ENCODE measurements at regions not wholly inside any gene's neighbourhood (a gene's known extent, or its start where the extent isn't known, plus 50 kb on each side); places are given as distances from the start of the nearest gene placed in this dataset.
"Not testable (repeated sequence)": the region's sequence is repeated elsewhere in the genome, so short reads cannot be mapped to it uniquely, and the experiment has no call there.

DNA sequence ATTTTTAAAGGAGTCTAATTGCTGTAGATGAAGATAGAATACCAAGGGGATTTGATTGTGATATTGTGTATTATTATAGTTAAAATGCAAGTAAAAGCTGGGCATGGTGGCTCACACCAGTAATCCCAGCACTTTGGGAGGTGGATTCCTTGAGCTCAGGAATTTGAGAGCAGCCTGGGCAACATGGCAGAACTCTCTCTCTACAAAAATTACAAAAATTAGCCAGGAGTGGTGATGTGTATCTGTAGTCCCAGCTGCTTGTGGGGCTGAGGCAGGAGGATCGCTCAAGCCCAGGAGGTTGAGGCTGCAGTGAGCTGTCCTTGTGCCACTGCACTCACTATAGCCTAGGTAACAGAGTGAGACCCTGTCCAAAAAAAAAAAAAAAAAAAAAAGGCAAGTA is 687.0 kb downstream of the NUP35 start:
- no peak for FAIRE-seq

DNA sequence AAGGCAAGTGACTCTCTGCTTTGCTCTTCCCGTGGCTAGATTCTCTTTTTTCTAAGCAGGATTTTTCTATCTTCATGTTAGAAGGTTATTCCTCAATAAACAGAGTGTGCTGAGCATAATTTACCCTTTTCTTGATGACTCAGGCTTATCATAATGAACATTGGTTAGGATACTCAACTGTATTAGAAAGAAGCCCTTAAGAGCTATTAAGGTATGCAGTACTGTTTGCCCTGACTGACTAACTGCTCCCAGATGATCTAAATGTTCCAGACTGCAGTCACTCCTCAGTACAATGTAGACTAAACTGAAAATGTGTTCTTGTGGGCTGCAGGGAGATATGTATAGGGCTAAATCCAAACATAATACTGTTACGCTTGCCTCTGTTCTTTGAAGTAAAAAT is 687.8 kb downstream of the NUP35 start:
- no peak for FAIRE-seq

DNA sequence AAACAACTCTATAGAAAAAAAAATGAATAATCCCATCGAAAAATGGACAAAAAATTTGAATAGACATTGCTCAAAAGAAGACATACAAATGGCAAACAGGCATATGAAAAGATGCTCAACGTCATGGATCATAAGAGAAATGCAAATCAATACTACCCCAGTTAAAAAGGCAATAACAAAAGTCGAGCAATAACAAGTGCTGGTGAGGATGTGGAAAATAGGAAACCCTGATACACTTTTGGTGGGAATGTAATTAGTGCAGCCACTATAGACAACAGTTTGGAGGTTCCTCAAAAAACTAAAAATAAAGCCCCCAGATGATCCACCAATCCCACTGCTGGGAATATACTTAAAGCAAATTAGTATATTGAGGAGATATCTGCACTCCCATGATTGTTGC is 701.5 kb downstream of the NUP35 start:
- no peak for FAIRE-seq

DNA sequence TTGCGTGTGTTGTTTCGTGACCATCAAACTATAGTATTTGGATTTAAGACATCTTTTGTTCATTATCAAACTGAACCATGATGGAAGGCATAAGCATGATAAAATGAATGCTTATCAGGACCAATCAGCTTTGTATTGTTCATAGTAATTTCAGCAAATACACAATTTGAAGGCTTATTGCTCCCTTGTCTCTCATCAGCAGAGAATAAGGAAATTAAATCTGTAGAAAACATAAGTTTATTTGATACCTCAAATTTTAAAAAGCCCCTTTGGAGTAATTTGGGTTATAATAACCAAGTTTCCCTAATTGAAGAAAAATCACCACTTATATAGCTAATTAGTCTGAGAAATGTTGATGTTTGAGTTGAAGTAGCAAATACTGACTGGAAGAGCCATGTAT is 705.7 kb downstream of the NUP35 start:
- no peak for FAIRE-seq

DNA sequence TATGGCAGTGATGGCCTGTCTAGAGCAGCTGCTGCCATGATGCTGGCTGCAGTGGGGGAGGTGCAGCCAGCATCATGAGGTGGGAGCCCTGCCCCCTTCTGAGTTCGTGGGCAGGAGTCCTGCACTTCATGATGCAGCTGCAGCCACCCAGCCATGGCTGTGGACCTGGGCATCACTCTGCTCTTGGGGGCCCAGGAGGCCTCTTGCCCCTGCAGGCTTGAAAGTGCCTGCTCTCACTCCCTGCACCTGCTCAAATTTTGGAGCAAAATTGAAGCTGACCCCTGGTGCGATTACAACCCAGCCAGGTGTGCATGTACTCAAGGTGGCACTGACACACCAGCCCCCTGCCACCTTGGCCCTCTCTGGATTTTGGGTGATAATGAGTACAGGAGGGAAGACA is 712.9 kb downstream of the NUP35 start:
- FAIRE-seq = no peak

DNA sequence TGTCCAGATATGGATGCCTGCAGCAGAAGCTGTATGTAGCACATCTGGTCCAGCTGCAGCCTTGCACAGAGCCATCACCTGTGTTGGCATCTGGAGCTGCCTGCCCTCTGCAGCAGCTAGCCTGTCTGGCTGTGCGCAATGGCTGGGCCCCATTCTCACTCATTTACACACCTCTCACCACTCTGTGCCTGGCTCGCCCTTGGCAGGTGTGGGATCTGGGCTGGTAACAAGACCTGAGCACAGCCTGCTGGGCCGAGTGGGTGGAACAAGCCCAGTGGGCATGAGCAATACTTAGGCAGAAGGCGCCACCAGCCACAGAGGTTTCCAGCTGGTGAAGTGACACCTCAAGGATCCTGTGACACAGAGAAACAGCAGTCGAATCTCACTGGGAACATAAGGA is 714.1 kb downstream of the NUP35 start:
- no peak for FAIRE-seq

DNA sequence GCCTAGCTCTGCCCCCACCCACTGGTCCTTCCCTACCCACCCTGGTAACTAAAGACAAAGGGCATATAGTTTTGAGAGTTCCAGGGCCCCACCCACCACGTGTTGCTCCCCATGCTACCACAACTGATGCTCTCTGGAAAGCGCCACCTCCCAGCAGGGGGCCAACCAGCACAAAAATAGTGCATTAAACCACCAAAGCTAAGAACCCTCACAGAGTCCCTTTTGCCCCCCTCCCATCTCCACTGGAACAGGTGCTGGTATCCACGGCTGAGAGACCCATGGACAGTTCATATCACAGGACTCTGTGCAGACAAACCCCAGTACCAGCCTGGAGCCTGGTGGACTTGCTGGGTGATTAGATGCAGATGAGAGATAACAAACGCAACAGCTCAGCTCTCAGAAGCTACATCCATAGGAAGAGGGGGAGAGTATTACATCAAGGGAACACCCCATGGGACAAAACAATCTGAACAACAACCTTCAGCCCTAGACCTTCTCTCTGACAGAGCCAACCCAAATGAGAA is 715.9 kb downstream of the NUP35 start:
- no peak for FAIRE-seq

DNA sequence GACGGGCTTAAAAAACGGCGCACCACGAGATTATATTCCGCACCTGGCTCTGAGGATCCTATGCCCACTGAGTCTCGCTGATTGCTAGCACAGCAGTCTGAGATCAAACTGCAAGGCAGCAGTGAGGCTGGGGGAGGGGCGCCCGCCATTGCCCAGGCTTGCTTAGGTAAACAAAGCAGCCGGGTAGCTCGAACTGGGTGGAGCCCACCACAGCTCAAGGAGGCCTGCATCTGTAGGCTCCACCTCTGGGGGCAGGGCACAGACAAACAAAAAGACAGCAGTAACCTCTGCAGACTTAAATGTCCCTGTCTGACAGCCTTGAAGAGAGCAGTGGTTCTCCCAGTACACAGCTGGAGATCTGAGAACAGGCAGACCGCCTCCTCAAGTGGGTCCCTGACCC is 725.6 kb downstream of the NUP35 start:
- not testable (repeated sequence) for FAIRE-seq

DNA sequence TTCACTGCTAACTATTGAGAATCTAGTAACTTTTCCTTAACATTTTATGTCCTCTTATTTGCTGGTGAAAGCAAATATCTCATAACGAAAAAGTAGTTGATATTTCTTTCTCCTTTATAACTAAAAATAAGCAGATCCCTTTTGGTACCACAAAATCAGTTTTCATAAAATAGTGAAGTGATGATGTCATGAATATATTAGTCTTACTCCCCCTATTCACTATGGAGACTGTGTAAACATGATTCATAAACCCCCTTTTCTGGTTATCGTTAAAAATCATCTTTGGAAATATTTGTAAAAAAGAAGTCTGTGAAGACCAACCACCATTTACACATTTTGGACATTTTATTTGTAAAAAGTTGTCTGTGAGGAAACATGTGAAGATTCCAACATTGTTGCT is 734.9 kb downstream of the NUP35 start:
- FAIRE-seq = no peak

DNA sequence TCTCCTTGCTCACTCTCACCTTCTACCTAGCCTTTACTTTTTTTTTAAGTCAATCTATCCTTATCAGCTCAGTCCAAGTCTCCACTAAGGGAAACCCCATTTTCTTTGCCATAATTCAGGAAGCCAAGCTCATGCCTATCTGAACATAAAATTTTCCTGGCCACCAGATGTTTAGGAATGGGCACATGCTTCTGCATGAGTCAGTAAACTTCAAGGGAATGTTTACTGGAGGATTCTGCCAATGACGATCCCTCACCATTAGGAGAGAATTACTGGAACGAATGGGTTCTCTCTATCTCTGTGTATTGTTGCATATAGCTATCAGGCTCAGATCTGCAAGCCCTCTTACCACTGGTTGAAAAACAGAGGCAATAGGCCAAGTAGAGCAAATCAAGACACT is 731.7 kb upstream of the ZNF804A start:
- FAIRE-seq = no peak

DNA sequence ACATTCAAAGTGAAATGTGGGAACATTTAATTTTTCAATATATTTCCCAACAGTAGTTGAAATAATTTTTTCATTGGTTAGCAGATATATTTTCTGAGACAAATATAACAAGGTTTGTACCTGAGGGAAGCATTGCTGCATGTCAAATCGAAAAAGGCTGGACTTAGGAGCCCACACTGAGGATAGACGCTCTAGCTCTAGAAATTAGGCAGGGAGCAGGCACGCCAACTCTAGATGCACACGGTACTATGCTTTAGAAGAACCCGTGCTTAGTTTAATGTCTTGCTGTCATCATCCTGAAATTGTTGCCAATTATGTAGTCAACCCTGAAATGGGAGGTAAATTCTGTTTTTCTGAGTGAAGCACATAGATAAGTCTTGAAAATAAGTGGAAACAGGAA is 731.1 kb upstream of the ZNF804A start:
- FAIRE-seq = no peak

DNA sequence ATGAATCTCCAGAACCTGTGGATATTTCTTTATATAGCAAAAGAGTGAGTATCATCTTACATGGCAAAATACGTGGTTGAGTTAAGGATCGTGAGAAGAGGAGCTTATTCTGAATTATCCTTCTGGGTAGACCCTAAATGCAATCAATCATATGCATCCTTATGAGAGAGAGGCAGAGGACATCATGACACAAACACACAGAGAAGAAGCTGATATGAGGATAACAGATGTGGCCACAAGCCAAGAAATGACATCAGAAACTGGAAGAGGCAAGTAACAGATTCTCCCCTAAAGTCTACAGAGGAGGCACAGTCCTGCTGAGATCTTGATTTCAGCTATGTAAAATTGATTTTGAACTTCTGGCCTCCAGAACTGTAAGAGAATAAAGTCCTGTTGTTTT is 730.2 kb upstream of the ZNF804A start:
- FAIRE-seq = no peak

DNA sequence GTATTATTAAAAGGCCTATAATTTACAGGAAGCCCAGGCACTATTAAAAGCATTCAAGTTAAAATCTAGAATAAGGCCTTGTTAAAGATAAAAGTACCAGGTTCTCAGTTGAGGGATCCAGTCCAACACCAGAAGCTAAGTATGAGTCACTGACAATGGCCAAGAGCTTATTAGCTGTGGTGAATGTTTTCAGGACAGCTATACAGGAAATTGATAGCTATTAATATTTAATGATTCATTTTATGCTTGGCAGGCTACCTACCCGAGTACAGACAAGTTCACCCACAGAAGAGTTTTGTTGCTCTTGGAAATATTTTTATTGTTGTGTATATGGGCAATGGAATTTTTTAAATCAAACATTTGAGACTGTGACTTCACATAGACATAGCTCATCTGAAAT is 729.6 kb upstream of the ZNF804A start:
- FAIRE-seq = no peak

DNA sequence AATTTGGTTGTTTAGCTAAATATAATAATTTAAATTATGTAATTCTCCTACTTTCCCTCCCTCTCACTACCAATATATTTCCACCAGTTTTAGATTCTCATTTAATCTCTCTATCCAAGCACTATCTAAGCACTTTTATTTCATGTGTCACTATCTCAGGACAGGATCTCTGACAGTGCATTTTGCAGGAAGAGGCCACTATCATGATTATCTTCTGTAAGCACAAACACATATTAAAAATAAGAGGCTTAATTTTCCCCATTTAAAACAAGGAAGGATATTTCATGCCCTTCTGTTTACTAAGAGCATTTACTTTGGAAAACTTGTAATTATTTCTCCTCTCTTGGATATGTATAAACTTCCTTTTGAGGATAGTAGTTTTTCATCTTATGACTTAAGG is 726.2 kb upstream of the ZNF804A start:
- no peak for FAIRE-seq

DNA sequence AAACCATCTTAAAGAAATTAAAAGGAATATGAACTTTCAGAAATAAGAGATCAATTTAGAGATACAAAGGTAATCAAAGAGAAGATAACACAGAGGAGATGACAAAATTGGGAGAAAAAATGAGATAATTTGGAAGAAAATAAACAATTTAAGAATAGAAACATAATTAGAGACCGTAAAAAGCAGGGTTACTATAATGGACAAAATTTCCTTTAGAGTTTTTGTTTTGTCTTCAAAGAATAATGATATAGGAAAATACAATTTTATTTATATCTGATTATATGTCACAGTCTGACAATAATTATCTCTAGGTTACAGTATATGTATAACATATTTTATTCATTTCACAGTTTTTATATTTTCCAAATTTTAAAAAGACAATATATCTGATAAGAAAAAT is 716.4 kb upstream of the ZNF804A start:
- FAIRE-seq = peak; percentile 21

DNA sequence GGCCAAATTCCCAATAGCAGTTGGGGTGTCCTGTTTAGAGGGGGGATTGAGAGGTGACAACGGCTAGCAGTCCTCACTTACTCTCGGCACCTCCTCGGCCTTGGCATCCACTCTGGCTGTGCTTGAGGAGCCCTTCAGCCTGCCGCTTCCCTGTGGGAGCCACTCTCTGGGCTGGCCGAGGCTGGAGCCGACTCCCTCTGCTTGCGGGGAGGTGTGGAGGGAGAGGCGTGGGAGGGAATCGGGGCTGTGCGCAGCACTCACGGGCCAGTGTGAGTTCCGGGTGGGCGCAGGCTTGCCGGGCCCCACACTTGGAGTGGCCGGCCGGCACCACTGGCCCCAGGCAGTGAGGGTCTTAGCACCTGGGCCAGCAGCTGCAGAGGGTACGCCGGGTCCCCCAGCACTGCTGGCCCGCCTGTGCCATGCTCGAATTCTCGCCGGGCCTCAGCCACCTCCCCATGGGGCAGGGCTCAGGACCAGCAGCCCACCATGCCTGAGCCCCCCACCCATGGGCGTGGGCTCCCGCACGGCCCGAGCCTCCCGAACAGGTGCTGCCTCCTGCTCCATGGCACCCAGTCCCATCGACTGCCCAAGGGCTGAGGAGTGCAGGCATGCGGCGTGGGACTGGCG is 705.9 kb upstream of the ZNF804A start:
- FAIRE-seq = no peak

DNA sequence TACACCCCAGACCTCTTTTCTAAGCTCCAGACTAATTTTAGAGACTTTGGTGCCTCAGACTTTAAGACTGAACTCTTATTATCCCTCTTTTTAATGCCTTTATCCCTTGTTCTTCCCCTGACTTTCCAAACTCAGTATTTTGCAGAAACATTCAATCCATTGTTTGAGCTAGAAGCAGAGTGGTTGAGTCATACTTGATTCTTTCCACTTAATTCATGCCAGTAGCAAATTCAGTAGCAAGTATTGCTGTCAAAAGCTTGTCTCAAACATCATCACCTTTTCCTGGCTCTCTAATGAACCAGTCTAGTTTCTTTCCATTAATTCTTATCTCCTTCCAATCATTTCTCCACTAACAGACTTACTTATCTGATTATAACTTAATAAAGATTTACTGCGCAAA is 699.7 kb upstream of the ZNF804A start:
- FAIRE-seq = no peak

DNA sequence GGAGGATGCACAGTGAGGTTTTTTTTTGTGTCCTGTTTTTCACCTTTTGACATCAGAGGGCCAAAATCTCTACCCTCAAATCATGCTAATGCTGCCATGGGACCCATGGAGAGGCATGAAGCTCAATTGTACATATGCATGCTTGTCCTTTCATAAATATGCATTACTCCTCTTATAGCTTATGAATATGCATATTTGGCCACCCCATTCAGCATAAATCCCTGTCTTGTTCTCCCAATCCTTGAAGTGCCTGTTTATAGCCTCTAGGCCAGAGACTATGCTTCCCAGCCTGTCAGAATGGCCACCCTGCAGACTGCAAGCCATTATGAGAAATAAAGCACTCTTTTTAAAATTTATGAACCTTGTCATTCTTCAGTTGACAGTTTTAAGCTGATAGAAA is 696.4 kb upstream of the ZNF804A start:
- no peak for FAIRE-seq

DNA sequence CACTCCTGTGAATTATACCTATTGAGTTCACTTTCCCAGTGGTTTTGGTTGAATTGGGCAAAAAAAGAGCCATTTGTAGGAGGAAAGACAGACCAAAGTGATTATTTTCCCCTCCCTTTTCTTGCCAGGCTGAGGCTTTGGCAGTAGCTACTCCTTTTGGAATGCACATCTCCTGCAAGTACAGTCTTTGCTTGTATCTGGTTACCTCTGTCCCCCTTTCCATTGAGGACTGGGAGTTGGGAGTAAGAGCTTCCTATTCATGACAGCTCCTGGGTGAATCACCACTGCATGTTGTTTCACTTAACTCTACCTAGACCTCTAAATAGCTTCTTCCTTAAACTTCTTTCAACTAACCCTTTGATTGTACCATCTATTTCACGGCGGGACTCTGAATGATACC is 695.3 kb upstream of the ZNF804A start:
- no peak for FAIRE-seq

DNA sequence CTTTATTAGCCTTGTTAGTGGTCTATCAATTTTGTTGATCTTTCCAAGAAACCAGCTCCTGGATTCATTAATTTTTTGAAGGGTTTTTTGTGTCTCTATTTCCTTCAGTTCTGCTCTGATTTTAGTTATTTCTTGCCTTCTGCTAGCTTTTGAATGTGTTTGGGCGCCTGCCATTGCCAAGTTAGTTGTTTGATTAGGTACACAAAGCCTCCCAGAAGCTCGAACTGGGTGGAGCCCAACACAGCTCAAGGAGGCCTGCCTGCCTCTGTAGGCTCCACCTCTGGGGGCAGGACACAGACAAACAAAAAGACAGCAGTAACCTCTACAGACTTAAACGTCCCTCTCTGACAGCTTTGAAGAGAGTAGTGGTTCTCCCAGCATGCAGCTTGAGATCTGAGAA is 682.3 kb upstream of the ZNF804A start:
- FAIRE-seq = not testable (repeated sequence)

DNA sequence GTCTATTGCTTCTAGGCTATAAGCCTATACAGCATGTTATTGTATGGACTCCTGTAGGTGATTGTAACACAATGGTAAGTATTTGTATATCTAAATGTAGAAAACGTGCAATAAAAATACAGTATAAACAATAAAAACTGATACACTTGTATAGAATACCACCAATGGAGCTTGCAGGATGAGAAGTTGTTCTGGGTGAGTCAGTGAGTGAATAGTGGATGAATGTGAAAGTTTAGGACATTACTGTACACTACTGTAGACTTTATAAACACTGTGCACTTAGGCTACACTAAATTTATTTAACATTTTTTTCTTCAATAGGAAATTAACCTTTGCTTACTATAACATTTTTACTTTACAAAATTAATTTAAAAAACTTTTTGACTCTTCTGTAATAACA is 679.2 kb upstream of the ZNF804A start:
- no peak for FAIRE-seq

DNA sequence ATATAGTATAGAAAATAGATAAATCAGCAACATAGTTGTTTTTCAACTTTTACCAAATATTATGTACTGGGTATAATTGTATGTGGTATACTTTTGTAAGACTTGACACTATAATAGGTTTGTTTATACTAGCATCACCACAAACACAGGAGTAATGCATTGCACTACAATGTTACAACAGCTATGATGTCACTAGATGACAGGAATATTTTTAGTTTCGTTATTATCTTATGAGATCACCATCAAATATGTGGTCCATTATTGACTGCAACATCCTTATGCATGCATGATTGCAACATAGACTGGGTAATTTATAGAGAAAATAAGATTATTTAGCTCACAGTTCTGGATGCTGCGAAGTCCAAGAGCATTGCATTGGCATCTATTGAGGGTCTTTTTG is 678.4 kb upstream of the ZNF804A start:
- no peak for FAIRE-seq

DNA sequence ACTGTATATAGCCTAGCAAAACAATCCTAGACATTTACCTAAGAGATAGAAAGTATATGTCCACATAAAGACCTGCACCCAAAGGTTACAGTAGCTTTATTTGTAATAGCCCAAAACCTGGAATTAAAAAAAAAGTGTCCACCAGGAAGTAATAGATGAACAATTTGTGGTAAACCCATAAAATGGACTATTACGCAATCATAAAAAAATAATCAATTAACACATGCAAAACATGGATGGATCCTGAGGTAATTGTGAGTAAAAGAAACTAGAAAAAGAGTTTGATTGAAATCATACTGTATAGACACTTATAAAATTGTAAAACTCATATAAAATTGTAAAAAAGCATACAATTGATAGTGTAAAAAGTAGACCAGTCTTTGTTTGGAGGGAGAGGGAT is 673.0 kb upstream of the ZNF804A start:
- FAIRE-seq = no peak

DNA sequence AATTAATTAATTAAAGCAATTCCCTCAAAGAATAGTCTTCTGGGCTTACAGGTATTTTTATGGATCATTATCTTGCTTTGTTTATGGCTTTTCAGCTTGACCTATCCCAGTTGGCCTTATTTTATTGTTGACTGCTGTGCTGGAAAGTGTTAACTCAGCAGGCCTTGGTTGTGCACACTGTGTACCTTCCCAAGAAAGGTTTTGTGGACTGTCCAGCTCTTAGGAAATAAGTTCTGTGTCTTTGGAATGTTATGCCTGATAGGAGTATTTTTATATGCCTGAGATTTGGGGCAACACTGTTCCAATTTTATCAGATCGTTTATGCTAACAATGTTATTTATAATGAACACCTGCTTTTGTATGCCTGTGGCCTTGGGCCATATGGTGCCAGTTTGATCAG is 671.9 kb upstream of the ZNF804A start:
- no peak for FAIRE-seq
